Heart left ventricle (tissue), 13 donors: ENCODE measurements at regions not wholly inside any gene's neighbourhood (a gene's known extent, or its start where the extent isn't known, plus 50 kb on each side); places are given as distances from the start of the nearest gene placed in this dataset.

ENCODE experiments used
- POLR2A ChIP-seq, 2 donors: fragments of 450-650 bp; IDR thresholded peaks; one replicate each; pipeline ENCODE4 v1.6.1; 2017; ENCODE audit warnings: antibody characterized with exemption in 2 of 2, mild to moderate bottlenecking in 2 of 2, moderate library complexity in 2 of 2
- TF ChIP-seq, protein P1 (sequence below), 12 donors: fragments of 200-600 bp; sonication (generic) in 4 of 12; IDR thresholded peaks; one replicate each; pipeline versions ENCODE4 v1.5.0 to v1.8.0; 2018 to 2022; ENCODE audit warnings: antibody characterized with exemption in 12 of 12, mild to moderate bottlenecking in 5 of 12
- donor health status: ischemic (EF 13 %, LVEDD 7.1; RV severe dilation, severe dysfunction).
- donor health status: DM: no; HTN: yes; CAD: no.
- donor health status: DM: no; HTN: no; CAD: no.
- donor health status: ischemic (EF 25% LVEDD 6.9; RV normal size, moderate dysfunction).
- donor health status: ischemic (EF 25% LVEDD 5.7; RV mildly dilated, moderate dysfunction).
- donor health status: ischemic (EF 35%, LVEDD 5.7; RV mildly dilated, moderate dysfunction).
- donor health status: nonischemic (EF 11% LVEDD 7.7; RV severe dilation, severe dysfunction).
- donor health status: DM: yes; HTN: yes; CAD: no.
- donor health status: PGD.
- donor health status: ischemic (EF 29% LVEDD 5.4; RV normal size, mild dysfunction).
- donor health status: nonischemic (EF 23%, LVEDD 6.1; RV moderate dilation, normal function).

GRCh38 chr5:15044521-15044920 lies 172.9 kb upstream of the ANKH start:
- TF ChIP-seq, protein P1, sequence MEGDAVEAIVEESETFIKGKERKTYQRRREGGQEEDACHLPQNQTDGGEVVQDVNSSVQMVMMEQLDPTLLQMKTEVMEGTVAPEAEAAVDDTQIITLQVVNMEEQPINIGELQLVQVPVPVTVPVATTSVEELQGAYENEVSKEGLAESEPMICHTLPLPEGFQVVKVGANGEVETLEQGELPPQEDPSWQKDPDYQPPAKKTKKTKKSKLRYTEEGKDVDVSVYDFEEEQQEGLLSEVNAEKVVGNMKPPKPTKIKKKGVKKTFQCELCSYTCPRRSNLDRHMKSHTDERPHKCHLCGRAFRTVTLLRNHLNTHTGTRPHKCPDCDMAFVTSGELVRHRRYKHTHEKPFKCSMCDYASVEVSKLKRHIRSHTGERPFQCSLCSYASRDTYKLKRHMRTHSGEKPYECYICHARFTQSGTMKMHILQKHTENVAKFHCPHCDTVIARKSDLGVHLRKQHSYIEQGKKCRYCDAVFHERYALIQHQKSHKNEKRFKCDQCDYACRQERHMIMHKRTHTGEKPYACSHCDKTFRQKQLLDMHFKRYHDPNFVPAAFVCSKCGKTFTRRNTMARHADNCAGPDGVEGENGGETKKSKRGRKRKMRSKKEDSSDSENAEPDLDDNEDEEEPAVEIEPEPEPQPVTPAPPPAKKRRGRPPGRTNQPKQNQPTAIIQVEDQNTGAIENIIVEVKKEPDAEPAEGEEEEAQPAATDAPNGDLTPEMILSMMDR (IDR thresholded peaks at IDR 0.05) = no peak
- no peak for TF ChIP-seq POLR2A (IDR thresholded peaks at IDR 0.05)
